KOPT-K1 (cell line): ENCODE measurements at regions not wholly inside any gene's neighbourhood (a gene's known extent, or its start where the extent isn't known, plus 50 kb on each side); places are given as distances from the start of the nearest gene placed in this dataset.

Experiments used
- H3K27ac ChIP-seq: fragments of 200-600 bp; sonication (generic); 2 replicates; pipeline ENCODE4 v1.5.1; 2016; ENCODE audit warnings: antibody characterized with exemption, mild to moderate bottlenecking, low read depth, low read length; ENCODE audit not compliant: poor library complexity, severe bottlenecking
- H3K36me3 ChIP-seq: fragments of 200-600 bp; sonication (generic); 2 replicates; pipeline ENCODE4 v1.5.1; 2017; ENCODE audit warnings: antibody characterized with exemption, mild to moderate bottlenecking, low read length, moderate library complexity; ENCODE audit not compliant: insufficient read depth
- H3K9me3 ChIP-seq: fragments of 200-600 bp; sonication (generic); 2 replicates; pipeline ENCODE4 v1.5.1; 2017; ENCODE audit warnings: antibody characterized with exemption, low read length, mild to moderate bottlenecking; ENCODE audit not compliant: insufficient read depth, poor library complexity, severe bottlenecking

DNA sequence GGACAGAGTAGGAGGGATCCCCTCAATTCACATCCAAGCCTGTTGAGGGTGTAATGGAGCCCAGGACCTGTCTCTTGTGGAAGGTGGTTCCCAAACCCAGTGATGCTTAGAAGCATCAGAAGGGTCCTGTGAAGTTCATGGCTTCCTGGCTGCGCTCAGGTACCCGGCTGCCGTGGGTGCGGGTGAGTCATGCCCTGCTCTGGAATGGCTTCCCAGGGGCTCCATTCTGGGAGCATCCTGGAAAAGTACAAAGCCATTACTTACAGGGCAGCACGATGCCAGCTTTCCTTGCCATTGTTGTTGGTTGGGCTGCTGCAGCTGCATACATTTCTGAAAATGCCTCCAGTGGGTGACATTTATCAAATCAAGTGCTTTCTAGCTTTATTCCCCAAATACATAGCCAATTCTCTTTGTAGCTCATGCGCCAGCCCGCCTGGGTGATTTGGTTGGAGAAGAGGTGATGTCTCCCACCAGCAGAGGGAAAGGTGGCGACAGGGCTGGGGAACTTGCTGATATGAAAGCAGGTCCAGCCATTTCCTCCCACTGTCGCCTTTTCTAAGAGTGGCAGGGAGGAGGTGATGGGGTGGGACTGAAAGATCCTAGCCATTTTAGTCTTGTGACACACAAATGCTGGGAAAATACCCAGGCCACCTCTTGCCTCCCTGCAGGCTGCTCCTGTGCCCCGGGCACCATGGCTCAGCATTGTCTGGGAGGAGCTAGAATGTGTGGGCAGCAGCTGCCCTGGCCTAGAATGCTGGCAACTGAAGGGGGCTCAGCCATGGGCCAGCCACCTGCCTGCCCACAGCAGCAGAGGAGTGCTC is 65.9 kb upstream of the HPCAL1 start:
- H3K36me3 ChIP-seq, result no peaks in the 10 kb centered on the region
- H3K9me3 ChIP-seq, result no peaks in the 10 kb centered on the region
- no peak overlapping the region for H3K27ac ChIP-seq

DNA sequence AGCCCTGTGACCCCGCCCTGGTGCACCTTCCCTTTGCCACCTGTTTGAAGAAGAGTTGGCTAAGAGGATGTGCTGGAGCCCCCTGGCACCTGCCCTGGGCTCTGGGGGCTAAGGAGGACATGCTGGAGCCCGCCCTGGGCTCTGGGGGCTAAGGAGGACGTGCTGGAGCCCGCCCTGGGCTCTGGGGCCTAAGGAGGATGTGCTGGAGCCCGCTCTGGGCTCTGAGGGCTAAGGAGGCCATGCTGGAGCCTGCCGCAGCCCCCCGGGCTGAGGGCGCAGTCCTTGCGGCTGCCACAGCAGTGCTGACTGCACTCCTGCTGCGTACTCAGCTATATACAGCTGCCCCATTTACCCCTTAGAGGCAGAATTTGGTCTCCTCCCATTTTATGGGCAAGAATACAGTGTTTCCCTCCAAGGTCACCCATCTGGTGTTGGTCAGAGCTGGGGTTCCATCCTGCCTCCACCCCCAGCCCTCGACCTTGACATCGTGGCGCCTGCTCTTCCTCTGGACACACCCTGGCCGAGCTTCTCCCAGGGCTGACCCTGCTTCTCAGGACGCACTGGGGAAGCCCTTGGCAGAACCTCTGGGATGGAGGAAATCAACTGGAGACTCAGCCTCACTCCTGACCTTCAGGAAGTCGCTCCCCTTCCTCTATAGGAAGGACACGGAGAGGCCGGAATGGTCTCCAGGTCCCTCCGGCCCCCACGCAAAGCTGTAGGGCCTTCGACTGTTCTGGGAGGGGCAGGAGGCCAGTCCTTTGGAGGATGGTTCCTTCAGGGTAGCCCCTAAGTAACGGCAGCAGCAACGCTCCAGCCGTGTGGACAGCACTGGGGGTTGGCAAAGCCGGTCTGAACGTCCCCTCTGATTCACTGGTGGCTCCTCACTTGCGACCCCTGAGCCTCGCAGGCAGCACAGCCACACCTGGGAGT is 65.0 kb upstream of the HPCAL1 start:
- H3K27ac ChIP-seq, result no peak overlapping the region
- no peaks in the 10 kb centered on the region for H3K9me3 ChIP-seq
- no peaks in the 10 kb centered on the region for H3K36me3 ChIP-seq

DNA sequence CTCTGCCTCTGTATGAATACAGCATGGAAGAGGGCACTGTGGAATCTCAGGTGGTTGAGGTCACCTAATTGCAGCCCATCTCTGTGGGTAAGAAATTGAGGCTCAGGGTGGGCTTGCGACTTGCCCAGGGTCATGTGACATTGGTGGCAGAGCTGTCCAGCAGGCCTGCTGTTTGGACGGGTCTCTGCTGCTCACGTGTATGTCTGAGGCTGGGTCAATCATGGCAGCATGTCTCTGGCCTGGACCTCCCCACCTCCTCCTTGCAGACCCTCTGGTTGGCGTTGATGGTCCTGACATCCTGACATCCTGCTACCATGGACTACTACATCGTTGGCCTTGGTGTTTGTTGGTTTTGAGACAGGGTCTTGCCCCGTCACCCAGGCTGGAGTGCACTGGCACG is 64.3 kb upstream of the HPCAL1 start:
- no peak overlapping the region for H3K27ac ChIP-seq
- H3K36me3 ChIP-seq, result no peaks in the 10 kb centered on the region
- H3K9me3 ChIP-seq, result no peaks in the 10 kb centered on the region

DNA sequence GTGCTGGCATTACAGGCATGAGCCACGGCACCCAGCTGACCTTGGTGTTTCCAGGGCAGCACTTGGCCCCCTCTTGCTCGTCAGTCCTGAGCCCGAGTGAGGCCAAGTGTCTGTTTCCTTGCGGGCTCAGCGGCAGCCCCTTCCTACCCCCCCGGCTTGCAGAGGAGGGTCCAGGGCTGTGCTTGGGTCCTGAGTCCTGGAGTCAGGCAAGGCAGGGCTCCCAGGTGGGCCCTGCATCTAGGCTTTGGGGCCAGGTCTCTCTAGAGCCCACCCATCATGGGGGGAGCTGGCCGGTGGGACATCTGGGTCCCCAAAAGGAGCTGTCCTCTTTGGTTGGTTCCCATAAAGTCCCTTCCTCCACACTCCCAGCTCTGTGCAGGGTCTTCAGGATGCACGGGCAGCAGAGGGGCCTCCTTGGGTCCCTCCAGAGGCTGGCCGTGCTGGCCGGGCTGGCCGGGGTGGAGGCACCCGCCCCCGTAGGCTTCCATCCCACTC is 63.7 kb upstream of the HPCAL1 start:
- Histone ChIP-seq H3K9me3 (no peaks in the 10 kb centered on the region), H3K27ac (no peak overlapping the region), H3K36me3 (no peaks in the 10 kb centered on the region)

DNA sequence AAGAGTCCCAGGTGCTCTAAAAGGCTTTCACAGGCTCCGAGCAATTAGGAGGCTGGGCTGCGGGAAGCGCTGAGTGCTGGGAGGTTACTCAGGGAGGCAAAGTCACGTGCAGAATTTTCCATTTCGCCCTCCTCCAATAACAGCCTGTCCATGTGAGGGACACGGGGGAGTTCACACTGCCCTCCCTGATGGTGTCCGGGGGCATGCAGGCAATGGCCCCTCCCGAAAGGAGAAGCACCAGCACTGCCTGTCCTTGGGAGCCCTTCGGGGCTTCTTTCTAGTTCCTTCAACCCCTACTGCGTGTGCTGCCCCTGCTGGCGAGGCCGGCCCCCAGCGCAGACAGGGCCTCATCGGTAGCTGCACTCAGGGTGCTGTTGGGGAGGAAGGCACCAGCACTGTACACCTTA is 63.1 kb upstream of the HPCAL1 start:
- H3K36me3 ChIP-seq, result no peaks in the 10 kb centered on the region
- H3K27ac ChIP-seq, result no peak overlapping the region
- no peaks in the 10 kb centered on the region for H3K9me3 ChIP-seq

DNA sequence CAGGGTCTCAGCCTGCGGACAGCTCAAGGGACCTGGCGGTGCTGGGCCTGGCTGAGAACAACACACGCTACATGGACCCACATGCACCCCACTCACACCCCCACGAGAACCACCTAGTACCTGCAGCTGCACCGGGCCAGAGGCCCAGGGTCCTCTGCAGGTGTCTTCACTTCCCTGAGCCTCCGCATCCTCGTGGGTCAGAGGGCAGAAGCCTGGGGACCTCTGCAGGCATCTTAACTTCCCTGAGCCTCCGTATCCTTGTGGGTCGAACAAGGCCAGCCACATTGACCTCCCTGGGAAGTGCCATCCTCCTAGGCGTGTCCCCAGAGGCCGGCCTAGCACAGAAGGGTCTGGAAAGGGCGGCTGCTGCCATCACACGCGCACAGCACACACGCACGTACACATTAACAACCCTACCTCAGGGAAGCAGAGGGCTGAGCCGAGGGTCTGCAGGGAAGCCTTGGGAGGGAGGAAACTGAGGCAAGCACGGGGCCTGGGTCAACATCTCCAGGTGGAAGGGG is 62.5 kb upstream of the HPCAL1 start:
- H3K9me3 ChIP-seq, result no peaks in the 10 kb centered on the region
- H3K36me3 ChIP-seq, result no peaks in the 10 kb centered on the region
- H3K27ac ChIP-seq, result no peak overlapping the region

DNA sequence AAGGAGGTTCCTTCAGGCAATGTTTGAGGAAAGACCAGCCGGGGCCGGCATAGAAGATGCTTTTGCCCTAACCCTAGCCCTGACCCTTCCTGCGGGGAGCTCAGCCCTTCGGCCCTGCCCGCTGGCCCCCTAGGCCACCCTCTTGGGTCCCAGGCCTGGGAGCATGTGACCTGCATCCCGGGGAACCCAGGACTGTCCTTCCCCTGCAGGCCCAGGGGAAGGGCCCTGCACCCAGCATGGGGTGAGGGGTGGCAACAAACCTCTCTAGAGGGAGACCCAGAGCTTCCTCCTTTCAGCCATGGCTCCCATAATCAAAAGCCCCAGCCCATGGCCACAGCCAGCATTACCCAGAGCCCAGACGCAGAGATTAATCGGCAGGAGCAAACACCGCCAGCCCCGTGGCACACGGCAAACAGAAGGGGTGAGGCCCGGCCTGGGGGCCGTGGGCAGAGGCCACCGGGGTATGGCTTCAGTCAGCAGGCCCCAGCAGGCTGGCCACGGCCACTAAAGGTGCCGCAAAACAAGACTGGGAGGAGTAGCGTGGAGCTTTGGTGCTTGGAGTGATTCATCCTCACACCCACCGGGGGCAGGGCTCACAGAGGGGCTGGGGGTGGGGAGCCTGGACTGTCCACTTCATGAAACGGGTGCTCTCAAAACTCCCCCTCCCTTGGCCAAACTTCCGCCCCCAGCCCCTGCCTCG is 61.6 kb upstream of the HPCAL1 start:
- Histone ChIP-seq H3K27ac (no peak overlapping the region), H3K36me3 (no peaks in the 10 kb centered on the region), H3K9me3 (no peaks in the 10 kb centered on the region)

DNA sequence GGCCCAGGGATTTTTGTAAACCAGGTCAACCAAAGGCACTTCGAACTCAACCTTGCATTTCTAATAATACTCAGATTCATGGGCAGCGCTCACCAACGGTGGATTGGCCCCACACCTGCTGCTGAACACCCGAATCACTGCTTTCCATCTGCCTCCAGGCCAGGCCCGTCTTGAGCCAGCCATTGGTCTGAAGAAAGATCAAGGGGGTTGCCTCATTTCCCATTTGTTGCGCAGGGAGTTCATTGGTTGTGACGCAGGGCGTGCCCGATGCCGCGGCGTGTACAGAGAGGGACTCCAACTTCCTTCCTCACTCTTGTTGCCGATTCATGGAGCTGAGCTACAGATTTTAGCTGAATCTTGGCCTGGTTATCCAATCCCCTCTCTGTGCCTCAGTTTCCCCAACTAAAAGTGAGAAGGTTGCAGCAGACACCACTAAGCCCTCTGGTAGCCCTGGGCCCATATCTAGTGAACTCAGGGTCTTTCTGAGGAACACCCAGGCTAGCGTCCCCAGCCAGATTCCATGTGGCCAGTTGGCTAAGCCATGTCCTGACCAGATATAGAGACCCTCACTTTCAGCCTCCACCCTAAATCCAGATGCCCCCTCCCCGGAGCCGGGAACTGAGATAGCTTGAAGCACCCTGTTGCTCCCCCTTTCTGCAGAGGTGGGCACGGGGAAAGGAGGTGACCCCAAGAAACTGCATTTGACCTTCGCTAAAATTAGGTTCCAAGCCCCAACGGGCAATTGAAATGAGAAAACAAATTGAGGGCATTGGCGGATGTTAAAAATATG is 60.9 kb upstream of the HPCAL1 start:
- Histone ChIP-seq H3K27ac (no peak overlapping the region), H3K9me3 (no peaks in the 10 kb centered on the region), H3K36me3 (no peaks in the 10 kb centered on the region)

DNA sequence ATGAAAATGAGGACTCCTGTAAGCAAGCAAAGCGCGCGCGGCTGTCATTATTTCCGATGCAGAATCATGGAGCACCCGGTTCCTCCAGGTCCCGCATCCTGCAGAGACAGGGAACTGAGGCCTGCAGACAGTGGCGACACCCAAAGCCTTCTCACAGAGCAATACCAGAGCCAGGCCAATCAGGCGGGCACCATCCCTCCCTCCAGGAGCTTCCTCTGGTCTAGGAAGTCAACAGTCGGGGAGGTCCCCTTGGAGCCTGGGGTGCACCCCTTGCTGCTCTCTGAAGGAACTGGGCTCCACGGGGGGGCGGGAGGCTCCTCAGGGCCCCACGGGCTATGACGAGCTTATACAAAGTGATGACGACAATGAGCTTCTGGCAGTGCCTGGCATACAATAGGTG is 60.3 kb upstream of the HPCAL1 start:
- H3K9me3 ChIP-seq, result no peaks in the 10 kb centered on the region
- H3K36me3 ChIP-seq, result no peaks in the 10 kb centered on the region
- no peak overlapping the region for H3K27ac ChIP-seq

DNA sequence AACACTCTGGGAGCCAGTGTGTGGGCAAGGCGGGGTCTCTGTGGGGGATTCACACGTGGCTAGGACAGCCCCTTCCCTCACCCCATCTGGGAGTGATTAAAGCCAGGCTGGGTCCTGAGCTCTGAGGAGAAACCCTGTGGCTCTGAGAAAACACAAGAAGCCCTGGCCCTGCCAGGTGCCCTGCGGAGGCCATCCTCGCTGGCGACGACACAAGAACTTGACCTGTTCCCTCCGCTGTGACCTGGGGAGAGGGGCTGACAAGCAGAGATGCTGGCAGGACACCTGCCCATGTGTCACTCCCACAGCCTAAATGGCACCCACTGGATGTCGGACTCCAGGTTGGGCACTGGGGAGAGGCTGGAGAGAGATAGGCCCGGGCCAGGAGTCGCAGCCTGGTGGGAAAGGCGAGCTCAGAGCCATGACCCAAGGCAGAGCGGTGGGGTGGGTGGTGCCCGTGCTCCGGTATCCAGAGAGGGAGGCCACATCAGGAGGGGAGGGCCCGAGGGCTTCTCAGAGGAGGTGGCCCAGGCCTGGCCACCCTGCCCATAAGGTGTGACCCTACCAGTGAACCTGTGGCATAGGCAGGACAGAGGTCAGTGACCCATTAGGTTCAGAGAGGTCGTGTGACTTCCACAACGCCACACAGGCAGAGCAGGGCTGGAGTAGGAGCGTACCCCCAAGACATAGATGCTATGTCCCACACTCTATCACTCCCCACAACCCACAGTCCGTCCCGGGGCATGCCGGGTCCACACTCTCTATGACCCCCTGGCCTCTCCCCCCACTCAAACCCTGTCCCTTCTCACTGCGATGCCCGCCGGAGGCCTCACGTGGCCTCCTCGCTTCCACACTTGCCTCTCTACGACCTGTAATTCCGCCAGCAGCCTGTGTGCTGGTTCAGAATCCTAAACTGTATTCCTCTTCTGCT is 59.4 kb upstream of the HPCAL1 start:
- no peaks in the 10 kb centered on the region for H3K36me3 ChIP-seq
- no peak overlapping the region for H3K27ac ChIP-seq
- H3K9me3 ChIP-seq, result no peaks in the 10 kb centered on the region

DNA sequence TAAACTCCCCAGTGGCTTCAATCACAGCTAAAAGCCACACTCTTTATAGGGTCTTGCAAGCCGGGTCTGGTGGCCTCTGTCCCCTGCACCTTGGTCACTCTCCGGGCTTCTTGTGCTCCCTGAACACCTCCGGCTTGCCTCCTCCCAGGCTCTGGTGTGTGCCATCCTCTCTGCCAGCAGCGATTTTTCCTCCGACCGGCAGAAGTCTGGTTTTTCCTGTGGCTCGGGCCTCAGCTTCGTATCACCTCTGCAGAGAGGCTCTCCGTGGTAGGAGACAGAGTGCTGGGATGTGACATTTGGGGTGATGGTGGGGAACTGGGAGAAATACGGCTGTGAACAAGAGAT is 58.8 kb upstream of the HPCAL1 start:
- H3K27ac ChIP-seq, result no peak overlapping the region

DNA sequence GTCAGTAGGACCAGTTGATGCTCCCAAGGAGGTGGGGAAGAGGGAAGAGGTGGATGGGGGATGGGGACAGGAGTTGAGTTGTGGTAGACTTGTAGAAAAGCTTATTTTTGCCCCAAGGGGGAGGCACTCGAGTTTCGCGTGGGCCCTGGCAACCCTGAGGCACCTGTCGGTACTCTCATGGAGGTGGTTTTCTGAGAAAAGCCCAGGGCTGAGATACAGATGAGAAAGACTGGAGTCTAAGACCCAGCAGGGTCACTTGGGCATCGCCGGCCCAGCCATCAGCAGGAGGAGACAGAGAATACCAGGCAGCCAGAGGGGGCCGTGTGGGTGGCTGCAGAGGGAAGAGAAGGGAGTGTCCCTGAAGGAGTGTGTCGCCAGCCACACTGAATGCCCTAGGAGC is 57.7 kb upstream of the HPCAL1 start:
- peaks cover 13% of the 10 kb centered on the region for H3K9me3 ChIP-seq
- H3K27ac ChIP-seq, result no peak overlapping the region
- no peaks in the 10 kb centered on the region for H3K36me3 ChIP-seq

More for the DNA sequence above, 58.8 kb upstream of the HPCAL1 start:
- Histone ChIP-seq H3K9me3 (peaks cover 3% of the 10 kb centered on the region), H3K36me3 (no peaks in the 10 kb centered on the region)

DNA sequence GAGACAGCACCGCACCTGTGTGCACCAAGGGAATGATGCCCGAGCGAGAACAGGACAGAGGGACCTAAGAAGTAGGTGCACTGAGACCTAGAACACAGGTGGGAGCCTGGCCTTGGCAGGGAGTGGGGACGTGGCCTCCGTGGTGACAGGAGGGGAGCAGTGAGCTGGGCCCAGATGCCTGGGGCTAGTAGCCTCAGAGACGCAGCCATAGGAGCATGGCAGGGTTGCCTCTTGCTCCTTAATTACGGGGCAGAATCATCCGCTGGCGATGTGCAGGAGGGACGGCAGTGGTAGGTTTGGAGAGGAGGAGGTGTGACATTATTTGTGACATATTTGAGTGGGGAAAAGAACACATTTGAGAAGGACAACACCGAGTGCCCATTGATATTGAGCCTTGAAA is 57.0 kb upstream of the HPCAL1 start:
- Histone ChIP-seq H3K9me3 (peaks cover 19% of the 10 kb centered on the region), H3K36me3 (no peaks in the 10 kb centered on the region), H3K27ac (no peak overlapping the region)
